Midbrain (tissue), 1 donor: ENCODE measurements at regions not wholly inside any gene's neighbourhood (a gene's known extent, or its start where the extent isn't known, plus 50 kb on each side); places are given as distances from the start of the nearest gene placed in this dataset.

Source experiments
- DNase-seq: peaks from one replicate; lab custom pipeline; 2025; lab: John Stamatoyannopoulos, UW

- DNase-seq: peak; percentile 12
These were observed 56.4 kb upstream of the USP44 start for GRCh38 chr12:95607642-95608041.

GRCh38 chr12:95605875-95606274 lies 54.6 kb upstream of the USP44 start:
- no peak for DNase-seq

GRCh38 chr12:95605087-95605486 lies 53.8 kb upstream of the USP44 start:
- no peak for DNase-seq

- DNase-seq: no peak
These were observed 52.3 kb upstream of the USP44 start for GRCh38 chr12:95603351-95604145.

- no peak for DNase-seq
These were observed 50.0 kb upstream of the USP44 start for GRCh38 chr12:95601091-95601961.
